T47D (cell line): ENCODE measurements at regions not wholly inside any gene's neighbourhood (a gene's known extent, or its start where the extent isn't known, plus 50 kb on each side); places are given as distances from the start of the nearest gene placed in this dataset.

Experiments
- DNase-seq, 2 experiments: peaks; one replicate each; pipeline versions ENCODE4 v3.0.0 to v3.0.0-alpha.2; 2011 to 2012; ENCODE audit warnings: low read depth in 1 of 2, low spot score in 1 of 2
- JUND ChIP-seq: IDR thresholded peaks from 2 replicates; pipeline ENCODE4 v1.6.1; 2012; ENCODE audit warnings: low read depth
- in situ Hi-C: cut with HindIII; loops from 2 replicates; pipeline ENCODE4 v1.10.0; 2016; ENCODE audit warnings: low sequenced_read_pairs, low pct_unique_long_range_greater_than_20kb

DNA sequence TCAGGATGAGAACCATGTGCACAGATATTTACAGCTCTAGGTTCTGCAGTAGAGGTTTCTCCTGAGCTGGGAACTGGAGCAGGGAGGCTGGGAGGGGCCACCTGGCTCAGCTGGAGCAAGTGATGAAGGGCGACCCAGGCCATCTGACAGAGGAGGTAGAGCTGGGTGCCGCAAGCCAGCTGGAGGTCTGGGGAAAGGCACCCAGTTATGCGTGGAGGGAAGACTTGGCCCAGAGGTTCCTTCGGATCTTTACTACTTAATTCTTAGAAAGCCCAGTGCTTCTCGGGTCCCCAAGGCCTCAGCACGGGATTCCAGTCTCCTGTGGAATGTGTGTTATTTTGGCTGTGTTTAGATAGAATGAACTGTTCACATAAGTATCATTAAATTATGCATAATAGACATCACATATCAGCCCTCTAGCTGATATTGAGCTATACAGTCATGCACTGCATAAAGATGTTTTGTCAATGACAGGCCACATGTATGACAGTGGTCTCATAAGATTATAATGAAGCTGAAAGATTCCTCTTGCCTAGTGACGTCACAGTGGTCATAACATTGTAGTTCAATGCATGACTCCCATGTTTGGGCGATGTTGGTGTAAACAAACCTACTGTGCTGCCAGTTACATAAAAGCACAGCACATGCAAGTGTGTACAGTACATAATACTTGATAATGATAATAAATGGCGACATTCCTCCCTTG lies 245.1 kb downstream of the RHOU start:
- in situ Hi-C loops = no loop called here
- DNase-seq = no peak
- TF ChIP-seq JUND = no peak

DNA sequence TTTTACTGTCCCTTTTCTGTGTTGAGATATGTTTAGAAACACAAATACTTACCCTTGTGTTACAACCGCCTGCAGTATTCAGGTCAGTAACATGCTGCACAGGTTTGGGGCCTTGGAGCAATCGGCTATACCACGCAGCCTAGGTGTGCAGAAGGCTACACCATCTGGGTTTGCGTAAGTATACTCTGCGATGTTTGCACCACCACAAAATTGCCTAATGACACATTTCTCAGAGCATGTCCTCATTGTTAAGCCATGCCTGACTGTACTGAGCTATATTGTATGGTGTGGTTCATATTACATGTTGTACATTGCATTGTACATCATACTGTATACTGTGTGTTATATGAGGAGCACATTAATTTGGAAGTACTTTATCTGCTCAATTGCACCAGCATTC lies 247.4 kb downstream of the RHOU start:
- in situ Hi-C loops = no loop called here
- TF ChIP-seq JUND = no peak
- DNase-seq = no peak

DNA sequence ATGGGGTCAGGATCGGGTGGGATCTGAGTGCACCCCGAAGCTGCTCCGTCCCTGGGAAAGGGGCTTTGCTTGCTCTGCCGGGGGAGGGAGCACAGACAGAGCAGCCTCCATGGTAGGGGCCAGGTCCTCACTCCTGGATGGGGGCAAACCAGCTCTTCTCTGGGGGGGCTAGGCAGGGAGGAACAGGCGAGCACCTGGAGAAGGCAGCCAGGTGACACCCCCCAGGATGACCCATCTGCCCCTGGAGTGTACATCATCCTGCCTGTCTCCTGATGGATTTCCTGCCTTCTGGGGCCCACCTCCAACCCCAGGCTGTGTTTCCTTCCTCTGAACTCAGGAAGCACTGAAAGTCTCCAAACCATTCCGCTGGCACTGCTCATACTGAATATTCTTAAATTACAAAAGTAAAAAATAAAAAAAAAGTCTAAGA lies 248.0 kb downstream of the RHOU start:
- DNase-seq = no peak
- in situ Hi-C loops = no loop called here
- TF ChIP-seq JUND = no peak

DNA sequence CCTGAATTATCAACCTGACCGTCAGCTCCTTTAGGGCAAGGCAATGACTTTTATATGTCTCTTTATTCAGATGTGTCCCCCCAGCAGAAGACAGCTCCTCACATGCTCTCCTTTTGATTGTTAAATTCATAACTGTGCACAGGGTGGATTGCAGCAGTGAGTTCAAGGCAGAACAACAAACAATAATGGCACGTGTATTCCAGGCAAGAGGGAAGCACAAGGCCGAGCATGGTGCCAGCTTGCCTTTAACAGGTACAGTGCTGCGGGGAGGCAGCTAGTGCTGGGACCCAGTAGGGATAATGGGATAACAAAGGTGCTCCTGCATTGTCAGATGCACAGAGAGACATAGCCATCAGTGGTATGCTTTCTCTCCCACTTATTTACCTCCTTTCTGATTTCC lies 248.4 kb downstream of the RHOU start:
- TF ChIP-seq JUND = no peak
- in situ Hi-C loops = no loop called here
- DNase-seq = no peak

DNA sequence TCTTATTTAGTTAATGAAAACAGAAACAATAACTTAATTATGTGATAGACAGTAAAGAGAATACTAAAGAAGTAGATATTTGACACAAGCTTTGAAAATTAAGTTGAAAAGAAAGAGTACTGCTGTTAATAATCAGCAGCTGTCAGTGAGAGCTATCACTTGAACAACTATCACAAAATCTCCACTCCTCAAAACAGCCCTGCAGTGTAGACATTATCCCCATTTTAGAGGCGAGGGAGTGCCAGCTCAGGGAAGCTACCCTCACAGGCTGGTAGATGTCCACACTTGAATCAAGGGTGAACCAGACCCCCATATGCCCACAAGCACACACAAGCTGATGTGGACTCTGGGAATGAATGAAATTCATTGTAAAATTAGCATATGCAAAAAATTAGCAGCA lies 248.8 kb downstream of the RHOU start:
- TF ChIP-seq JUND = no peak
- in situ Hi-C loops = no loop called here
- no peak for DNase-seq

DNA sequence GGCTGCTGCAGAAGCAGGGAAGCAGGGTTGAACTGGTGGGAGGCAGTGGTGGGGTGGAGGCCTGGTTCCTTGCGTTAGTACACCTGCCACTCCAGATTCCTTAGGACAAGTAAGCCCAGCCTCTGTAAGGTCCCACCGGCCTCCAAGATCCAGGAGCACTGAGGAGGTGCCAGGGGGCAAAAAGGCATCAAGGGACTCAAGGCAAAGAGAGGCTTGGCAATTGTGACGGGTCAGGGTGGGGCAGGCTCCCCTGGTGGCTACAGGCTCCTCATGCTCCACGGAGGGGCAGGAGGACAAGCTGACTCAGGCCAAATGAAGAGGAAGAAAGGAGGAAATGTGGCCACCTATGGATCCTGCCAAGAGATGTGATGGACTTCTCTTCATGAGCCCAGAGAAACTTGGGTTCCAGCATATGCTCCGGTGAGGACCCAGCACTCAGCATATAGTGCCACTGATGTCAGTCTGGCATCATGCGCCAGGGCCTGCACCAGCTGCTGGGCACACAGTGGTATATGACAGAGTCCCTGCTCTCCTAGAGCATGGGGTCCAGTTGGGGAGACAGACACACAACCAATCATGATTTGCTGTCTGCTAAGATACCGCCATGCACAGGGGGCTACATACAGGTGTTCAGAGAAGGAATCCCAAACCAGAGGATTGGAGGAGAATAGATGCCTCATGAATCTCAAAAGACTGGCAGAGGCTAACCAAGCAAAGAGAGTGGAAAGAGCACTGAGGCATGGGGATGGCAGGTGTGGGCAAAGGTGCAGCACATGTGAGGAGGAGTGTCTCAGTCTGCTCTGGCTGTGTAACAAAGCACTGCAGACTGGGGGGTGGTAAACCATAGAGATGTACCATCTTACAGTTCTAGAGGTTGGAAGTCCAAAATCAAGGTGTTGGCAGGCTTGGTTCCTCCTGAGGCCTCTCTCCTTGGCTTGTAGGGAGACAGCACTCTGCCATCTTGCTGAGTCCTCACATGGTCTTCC lies 249.7 kb downstream of the RHOU start:
- in situ Hi-C loops = no loop called here
- no peak for DNase-seq
- TF ChIP-seq JUND = no peak

DNA sequence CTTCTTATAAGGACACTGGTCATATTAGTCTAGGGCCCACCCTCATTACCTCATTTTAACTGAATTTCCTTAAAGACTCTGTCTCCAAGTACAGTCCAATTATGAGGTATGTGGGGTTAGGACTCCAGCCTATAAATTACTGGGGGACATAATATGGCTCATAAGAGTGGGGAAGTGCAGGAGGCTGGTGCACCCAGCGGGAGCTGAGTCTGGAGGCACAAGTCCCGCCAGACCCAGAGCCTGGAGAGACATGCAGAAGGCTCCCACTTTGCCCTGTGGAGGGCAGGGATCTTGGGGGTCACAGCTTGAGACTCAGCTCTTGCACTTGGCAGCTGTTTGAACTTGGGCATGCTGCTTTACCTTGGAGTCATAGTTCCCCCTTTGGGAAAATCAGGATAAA lies 250.4 kb downstream of the RHOU start:
- in situ Hi-C loops = no loop called here
- no peak for DNase-seq
- TF ChIP-seq JUND = no peak

DNA sequence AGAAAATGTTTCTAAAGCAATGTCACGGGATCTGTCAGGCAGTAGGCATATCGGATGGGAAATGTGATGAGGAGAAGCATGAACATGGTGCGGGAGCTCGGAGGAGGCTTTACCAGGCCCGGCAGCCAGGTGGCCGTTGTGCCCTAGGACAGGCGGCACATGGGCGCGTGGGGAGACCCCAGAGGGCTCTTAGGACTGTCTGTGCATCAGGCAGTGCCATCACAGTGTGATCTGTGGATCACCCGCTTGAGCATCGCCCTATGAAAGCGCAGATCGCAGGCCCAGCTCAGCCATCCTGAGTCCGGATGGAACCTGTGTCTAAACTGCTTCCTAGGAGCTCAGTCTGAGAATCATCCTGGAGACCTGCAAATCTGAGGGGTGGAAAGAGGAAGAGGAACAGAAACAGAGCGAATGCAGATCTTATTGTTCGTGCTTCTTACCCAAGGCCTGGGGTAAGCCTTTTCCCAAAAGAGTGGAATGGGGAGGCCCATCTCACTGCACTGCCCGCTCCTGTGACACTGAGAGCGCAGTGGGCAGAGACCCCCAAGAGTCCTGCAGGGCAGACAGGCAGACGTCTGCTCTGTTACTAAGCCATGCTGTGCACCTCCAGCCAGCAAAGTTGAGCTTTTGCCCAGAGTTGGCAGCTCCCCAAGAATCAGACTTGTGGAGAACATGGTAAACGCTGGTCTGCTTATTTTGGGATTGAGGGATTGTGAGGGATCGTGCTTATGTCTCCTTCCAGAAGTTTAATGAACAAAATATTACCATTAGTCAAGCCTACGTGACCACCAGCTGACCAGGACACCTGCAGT lies 251.0 kb downstream of the RHOU start:
- no peak for TF ChIP-seq JUND
- in situ Hi-C loops = no loop called here
- no peak for DNase-seq

DNA sequence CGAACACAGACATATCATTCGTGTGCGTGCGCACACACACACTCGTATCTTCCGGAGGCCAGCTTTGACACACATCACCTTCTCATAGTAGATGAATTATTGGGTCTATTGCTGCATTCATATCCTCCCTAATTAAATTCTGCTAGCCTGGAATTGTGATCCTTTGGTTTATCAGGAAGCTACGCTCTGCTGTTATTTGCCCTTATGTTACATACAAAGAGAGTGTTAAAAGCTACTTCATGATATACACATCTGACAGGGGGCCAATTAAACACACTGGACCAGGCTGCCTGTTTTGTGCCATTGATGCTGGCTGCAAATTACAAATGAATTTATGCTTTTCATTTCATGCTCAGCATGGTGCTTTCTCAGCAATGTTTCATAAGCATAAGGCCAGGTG lies 252.0 kb downstream of the RHOU start:
- no peak for DNase-seq
- in situ Hi-C loops = no loop called here
- no peak for TF ChIP-seq JUND

DNA sequence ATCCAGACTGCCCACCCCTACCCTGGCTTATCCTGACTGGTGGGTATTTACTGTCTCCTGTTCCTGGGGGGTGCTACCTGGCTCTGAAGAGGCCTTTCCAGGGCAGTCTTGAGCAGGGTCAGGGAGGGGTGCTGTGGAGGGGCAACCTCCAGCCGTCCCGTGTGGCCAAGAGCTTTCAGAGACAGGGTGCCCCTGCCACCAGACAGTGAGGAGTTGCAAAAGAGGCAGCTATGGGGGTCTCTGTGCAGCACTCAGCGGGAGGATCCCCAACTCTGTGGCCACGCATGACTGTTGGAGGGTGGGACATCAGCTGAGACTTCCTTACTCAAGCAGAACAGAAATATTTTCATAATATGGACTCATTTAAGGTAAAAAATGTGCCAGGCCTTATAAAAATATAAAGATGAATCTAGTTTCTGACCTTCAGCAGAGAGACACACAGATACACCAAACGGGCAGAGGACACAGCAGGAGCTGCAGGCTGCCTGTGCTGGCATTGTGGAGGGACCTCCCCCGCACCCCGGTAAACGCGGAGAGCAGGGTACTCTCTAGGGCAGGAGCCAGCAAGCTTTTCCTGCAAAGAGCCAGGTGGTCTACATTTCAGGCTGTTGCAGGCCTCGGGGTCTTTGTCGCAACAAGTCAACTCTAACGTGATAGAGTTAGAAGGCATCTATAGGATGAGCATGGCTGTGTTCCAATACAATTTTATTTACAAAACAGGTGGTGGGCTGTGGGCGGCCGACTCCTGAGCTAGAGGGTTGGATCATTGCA lies 252.6 kb downstream of the RHOU start:
- TF ChIP-seq JUND = no peak
- no peak for DNase-seq
- in situ Hi-C loops = no loop called here

DNA sequence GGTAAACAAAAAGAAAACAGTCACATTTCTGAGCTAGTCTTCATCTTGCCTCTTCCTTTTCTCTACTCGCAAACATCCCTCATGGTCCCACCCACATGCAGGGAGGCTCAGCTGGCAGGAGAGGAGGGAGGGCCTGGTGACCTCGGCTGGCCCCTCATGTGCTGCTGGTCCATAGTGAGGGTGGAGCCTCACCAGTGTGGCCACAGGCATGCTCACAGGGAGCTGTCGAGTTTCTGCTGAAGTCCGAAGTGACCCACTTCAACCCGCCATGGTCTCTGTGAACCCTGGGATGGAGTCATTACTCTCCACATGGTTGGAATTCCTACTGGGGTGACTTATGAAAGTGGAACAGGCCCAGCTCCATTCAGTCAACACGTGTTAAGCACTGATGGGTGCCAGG lies 253.4 kb downstream of the RHOU start:
- TF ChIP-seq JUND = no peak
- no peak for DNase-seq
- in situ Hi-C loops = no loop called here

DNA sequence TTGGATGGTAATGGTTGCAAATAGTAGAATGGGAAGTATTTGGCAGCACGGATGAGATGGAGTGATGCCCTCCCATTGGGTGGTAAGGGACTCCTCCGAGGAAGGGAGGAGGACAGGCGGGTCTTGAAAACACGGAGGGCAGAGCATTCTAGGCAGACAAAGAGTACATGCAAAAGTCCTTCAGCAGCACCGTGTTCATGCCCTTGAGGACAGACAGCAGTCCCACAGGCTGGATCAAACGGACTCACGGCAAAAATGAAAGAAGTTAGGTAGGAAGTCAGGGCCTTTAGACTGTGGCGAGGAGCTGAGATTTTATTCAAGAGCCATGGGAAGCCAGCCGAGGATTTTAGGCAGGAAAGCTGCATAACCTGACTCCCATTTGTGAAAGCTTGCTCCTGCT lies 253.9 kb downstream of the RHOU start:
- DNase-seq = no peak
- TF ChIP-seq JUND = no peak
- in situ Hi-C loops = no loop called here

DNA sequence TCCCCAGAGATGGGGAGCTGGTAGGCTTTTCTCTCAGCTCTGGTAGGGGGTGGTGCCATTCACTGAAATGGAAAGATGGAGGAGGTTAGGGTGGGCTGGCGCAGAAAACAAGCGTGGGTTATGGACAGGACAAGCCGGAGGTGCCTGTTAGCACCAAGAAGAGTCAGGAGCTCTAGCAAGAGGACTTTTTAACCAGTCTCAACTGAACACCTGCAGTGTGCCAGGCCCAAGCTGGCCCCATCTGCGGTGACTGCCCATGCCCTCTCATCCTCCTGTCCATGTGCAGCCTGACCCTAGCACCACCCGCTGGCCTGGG lies 254.4 kb downstream of the RHOU start:
- in situ Hi-C loops = no loop called here

More for the DNA sequence above, 254.4 kb downstream of the RHOU start:
- no peak for DNase-seq
- TF ChIP-seq JUND = no peak
